Esophagus muscularis mucosa (tissue), 4 donors: ENCODE measurements at regions not wholly inside any gene's neighbourhood (a gene's known extent, or its start where the extent isn't known, plus 50 kb on each side); places are given as distances from the start of the nearest gene placed in this dataset.

Experiments
- DNase-seq: peaks from one replicate; pipeline ENCODE4 v3.0.0-alpha.2; 2017; ENCODE audit errors: extremely low spot score
- H3K27ac ChIP-seq, 4 donors: fragments of 200-600 bp; sonication (generic); replicated peaks in 1 of 4; 1 replicate in 3 of 4; 2 replicates in 1 of 4; pipeline ENCODE4 v1.5.1; 2016 to 2019; ENCODE audit warnings: mild to moderate bottlenecking in 1 of 4
- H3K27me3 ChIP-seq, 4 donors: fragments of 200-600 bp; sonication (generic); one replicate each; pipeline versions ENCODE4 v1.5.1 to v1.6.0; 2016 to 2019
- H3K36me3 ChIP-seq, 4 donors: fragments of 200-600 bp; sonication (generic); one replicate each; pipeline ENCODE4 v1.5.1; 2016 to 2019
- H3K4me1 ChIP-seq, 4 donors: fragments of 200-600 bp; sonication (generic); one replicate each; pipeline ENCODE4 v1.5.1; 2016 to 2019
- H3K4me3 ChIP-seq, 4 donors: fragments of 200-600 bp; sonication (generic); 1 replicate in 2 of 4; 2 replicates in 2 of 4; pipeline ENCODE4 v1.5.1; 2016 to 2019; ENCODE audit warnings: mild to moderate bottlenecking in 4 of 4, moderate library complexity in 1 of 4
- H3K9me3 ChIP-seq, 4 donors: fragments of 200-600 bp; sonication (generic); 1 replicate in 3 of 4; 2 replicates in 1 of 4; pipeline ENCODE4 v1.5.1; 2016 to 2019
- EP300 ChIP-seq: sonication (generic); formaldehyde crosslinking; IDR thresholded peaks from one replicate; pipeline ENCODE4 v1.6.1; 2017; ENCODE audit warnings: antibody characterized with exemption
- POLR2A ChIP-seq: fragments of 450-650 bp; IDR thresholded peaks from one replicate; pipeline ENCODE4 v1.6.1; 2017; ENCODE audit warnings: antibody characterized with exemption, moderate library complexity, mild to moderate bottlenecking, low read depth
- POLR2AphosphoS5 ChIP-seq, 2 donors: sonication (generic); formaldehyde crosslinking; IDR thresholded peaks; one replicate each; pipeline ENCODE4 v1.6.1; 2017; ENCODE audit warnings: antibody characterized with exemption in 2 of 2
- WGBS: methylation state at CpG from one replicate; pipeline ENCODE4 v1.1.5; 2018; 5-methylcytosine and 5-hydroxymethylcytosine counted together
- intact Hi-C: fragments of 100-400 bp; cut with DNase I; formaldehyde crosslinking; loops from one replicate; pipeline ENCODE4 v1.15.1; 2023
- TF ChIP-seq, protein P1 (sequence below), 3 experiments: fragments of 200-600 bp in 2 of 3; fragments of 450-650 bp in 1 of 3; sonication (generic) in 2 of 3; IDR thresholded peaks; one replicate each; pipeline ENCODE4 v1.5.1; 2017 to 2019; ENCODE audit warnings: antibody characterized with exemption in 3 of 3, mild to moderate bottlenecking in 2 of 3, moderate library complexity in 1 of 3

GRCh38 chr4:124279741-124280140 is 432.8 kb downstream of the ANKRD50 start:
- no peaks in the 10 kb centered on the region for H3K4me1 ChIP-seq
- intact Hi-C loops = no loop called here
- H3K36me3 ChIP-seq = no peaks in the 10 kb centered on the region
- no peak overlapping the region for H3K4me3 ChIP-seq
- no peak overlapping the region for H3K27ac ChIP-seq
- H3K27me3 ChIP-seq = no peaks in the 10 kb centered on the region
- TF ChIP-seq POLR2AphosphoS5 (IDR thresholded peaks at IDR 0.05) = no peak
- TF ChIP-seq EP300 = no peak
- TF ChIP-seq POLR2A = no peak
- TF ChIP-seq, protein P1, sequence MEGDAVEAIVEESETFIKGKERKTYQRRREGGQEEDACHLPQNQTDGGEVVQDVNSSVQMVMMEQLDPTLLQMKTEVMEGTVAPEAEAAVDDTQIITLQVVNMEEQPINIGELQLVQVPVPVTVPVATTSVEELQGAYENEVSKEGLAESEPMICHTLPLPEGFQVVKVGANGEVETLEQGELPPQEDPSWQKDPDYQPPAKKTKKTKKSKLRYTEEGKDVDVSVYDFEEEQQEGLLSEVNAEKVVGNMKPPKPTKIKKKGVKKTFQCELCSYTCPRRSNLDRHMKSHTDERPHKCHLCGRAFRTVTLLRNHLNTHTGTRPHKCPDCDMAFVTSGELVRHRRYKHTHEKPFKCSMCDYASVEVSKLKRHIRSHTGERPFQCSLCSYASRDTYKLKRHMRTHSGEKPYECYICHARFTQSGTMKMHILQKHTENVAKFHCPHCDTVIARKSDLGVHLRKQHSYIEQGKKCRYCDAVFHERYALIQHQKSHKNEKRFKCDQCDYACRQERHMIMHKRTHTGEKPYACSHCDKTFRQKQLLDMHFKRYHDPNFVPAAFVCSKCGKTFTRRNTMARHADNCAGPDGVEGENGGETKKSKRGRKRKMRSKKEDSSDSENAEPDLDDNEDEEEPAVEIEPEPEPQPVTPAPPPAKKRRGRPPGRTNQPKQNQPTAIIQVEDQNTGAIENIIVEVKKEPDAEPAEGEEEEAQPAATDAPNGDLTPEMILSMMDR (IDR thresholded peaks at IDR 0.05) = no peak
- DNase-seq = no peak
- H3K9me3 ChIP-seq = no peaks in the 10 kb centered on the region
- WGBS = 78% methylated on average over 2 of the region's 2 CpGs

GRCh38 chr4:124282301-124282898 is 430.1 kb downstream of the ANKRD50 start:
- Histone ChIP-seq H3K27me3 (no peaks in the 10 kb centered on the region), H3K36me3 (no peaks in the 10 kb centered on the region), H3K4me1 (no peaks in the 10 kb centered on the region), H3K9me3 (no peaks in the 10 kb centered on the region), H3K4me3 (no peak overlapping the region), H3K27ac (no peak overlapping the region)
- WGBS = 88% methylated on average over 4 of the region's 4 CpGs
- DNase-seq = no peak
- TF ChIP-seq POLR2AphosphoS5 (IDR thresholded peaks at IDR 0.05) = no peak
- TF ChIP-seq, protein P1 (IDR thresholded peaks at IDR 0.05) = no peak
- no peak for TF ChIP-seq EP300
- no peak for TF ChIP-seq POLR2A
- intact Hi-C loops = no loop called here

DNA sequence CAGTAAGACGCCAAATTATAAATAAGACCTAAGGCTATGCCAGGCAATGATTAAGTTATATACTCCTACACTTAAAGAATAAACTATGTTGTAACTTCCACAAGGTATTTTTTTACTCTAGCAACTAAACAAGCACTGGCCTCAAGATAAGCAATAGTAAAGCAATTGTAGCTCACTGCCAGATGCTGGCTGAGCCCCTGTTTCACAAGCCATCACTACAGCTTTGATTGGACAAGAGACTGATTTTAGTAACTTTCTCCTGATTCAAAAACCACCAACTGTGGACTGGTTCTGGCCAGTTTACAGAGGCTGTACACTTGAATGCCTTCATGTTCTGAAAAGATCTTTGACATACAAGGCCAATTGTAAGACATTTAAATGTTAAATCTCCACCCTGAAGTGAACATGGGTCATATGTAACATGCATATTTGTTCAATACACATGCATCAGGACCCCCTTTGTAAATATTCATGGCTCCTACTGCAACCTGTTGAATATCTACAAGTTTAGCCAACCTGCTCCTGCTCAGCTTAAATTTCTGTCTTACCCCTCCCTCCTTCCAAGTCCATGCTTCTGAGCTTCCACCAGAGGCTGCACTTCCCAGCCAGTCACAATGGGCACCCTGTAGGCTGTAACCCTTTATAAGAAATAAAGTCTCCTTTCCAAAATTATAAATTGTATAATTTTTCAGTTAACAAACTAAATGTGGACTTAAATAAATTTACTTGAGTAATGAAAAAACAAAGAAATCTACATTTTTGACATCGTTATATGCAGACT is 423.6 kb downstream of the ANKRD50 start:
- Histone ChIP-seq H3K4me3 (no peak overlapping the region), H3K27me3 (no peaks in the 10 kb centered on the region), H3K36me3 (no peaks in the 10 kb centered on the region), H3K27ac (no peak overlapping the region), H3K9me3 (no peaks in the 10 kb centered on the region), H3K4me1 (no peaks in the 10 kb centered on the region)
- intact Hi-C loops = no loop called here
- no peak for DNase-seq
- WGBS = 96% methylated on average over 2 of the region's 2 CpGs
- TF ChIP-seq, protein P1 (IDR thresholded peaks at IDR 0.05) = no peak
- TF ChIP-seq POLR2A (no peak), EP300 (no peak), POLR2AphosphoS5 (IDR thresholded peaks at IDR 0.05) (no peak)

- Histone ChIP-seq H3K27ac (no peak overlapping the region), H3K27me3 (no peaks in the 10 kb centered on the region), H3K4me1 (no peaks in the 10 kb centered on the region), H3K4me3 (no peak overlapping the region), H3K36me3 (no peaks in the 10 kb centered on the region), H3K9me3 (no peaks in the 10 kb centered on the region)
- WGBS = 90% methylated on average over 1 of the region's 1 CpG
- no peak for DNase-seq
- intact Hi-C loops = no loop called here
- TF ChIP-seq POLR2AphosphoS5 (IDR thresholded peaks at IDR 0.05) (no peak), EP300 (no peak), POLR2A (no peak)
- TF ChIP-seq, protein P1 (IDR thresholded peaks at IDR 0.05) = no peak
These were observed 421.9 kb downstream of the ANKRD50 start for GRCh38 chr4:124290678-124291077.
